HG02588 (cell line): ENCODE measurements at regions not wholly inside any gene's neighbourhood (a gene's known extent, or its start where the extent isn't known, plus 50 kb on each side); places are given as distances from the start of the nearest gene placed in this dataset.
"Not testable (repeated sequence)": the region's sequence is repeated elsewhere in the genome, so short reads cannot be mapped to it uniquely, and the experiment has no call there.

ENCODE experiments used
- ATAC-seq: cut with Tn5 transposase; IDR thresholded peaks from one replicate; pipeline ENCODE4 v1.9.1; 2021; ENCODE audit warnings: mild to moderate bottlenecking, moderate library complexity; ENCODE audit not compliant: unreplicated experiment

DNA sequence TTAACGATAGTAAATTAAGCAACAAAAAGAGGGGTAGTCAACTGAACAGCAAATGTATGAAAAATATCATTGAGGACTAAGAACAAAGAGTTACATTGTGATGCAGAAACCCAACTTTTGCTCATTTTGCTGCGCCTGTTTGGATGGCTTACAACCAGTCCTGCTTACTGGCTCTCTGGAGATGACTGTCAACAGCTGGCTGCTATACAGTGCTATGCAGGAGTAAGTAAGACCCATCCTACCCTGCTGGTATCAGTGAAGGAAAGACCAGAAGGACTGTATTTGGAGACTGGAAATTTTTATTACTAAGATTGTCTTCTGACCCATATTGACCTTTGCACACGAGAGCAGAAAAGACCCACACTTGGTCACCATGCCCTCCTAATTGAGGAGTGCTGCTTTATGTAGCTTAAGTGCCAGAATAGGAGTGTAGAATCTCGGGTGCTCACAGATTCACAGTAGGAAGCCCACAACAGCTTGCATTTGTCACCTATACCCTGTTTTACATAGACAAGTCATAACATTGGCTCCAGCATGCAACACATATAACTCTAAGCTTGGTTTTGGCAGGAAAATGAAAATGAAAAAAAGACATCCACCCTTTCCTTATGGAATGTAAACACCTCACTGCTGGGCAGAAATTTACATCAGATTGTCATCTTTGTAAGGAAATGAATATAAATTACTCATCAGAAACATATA, 1915.0 kb upstream of the CELF4 start:
- no peak for ATAC-seq

DNA sequence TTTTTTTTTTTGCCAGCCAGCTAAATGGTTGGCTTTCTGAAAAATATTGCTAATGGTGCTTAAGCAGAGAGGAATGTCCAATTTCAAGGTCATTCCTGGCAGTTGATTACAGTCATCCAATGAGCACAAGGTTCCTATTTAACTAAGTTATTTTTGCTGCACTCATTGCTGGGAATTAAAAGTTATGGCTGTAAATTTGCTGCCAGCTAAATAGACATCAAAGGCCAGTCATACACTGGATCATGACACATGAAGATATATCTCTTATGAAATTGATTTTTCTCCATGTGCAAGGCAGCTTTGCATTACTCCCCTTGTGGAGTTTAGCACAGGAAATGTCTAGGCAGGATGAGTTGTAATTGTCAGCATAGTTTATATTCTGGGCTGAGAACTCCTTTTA, 1898.4 kb upstream of the CELF4 start:
- no peak for ATAC-seq

DNA sequence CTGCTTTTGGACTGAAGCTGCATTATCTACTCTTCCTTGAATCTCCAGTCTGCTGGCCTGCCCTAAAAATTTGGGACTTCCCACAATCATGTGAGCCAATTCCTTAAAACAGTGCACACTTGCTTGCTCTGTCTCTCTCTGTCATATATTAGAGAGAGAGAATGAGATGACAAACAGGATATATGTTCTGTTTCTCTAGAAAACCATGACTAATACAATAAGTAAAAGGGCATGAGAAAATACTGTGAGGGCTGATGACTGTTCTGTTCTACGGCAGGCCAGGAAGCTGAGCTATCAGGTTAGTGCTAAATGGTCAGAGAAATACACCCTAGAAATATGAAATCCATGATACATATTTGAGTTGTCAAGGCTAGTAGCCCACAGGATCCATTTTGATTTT, 1896.8 kb upstream of the CELF4 start:
- ATAC-seq: no peak

DNA sequence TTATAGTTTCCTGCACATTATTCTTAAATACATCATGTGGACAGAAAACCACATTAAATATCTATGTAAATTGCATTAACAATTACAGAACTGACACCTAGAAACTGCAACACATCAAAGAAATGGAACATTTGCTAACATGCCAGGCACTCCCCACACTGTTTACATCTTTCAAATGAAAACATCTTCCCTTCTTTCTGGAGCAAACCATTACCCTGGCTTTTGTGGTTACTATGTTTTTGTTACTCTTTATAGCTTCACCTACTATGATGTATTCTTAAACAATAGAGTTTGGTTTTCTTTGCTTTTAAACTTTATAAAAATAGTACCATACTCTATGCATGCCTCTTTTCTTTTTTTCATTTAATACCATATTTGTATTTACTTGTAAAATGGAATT, 1894.5 kb upstream of the CELF4 start:
- no peak for ATAC-seq

DNA sequence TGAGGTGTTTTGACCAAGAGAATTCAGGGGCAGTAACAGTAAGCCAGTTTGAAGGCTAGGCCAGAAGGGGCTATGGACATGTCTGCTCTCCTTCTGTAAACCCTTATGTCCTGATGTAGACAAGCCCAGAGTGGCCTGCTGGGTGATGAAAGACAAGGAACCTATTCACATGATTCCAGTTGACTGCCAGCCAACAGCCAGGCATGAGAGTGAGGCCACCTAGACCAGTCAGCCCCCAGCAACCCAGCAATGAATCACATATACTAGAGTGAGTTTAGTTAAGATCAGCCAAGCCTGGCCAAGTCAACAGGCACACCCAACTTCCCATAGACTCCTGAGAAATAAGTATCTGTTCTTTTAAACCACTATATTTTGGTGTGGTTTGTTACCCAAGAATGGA, 1889.7 kb upstream of the CELF4 start:
- no peak for ATAC-seq

DNA sequence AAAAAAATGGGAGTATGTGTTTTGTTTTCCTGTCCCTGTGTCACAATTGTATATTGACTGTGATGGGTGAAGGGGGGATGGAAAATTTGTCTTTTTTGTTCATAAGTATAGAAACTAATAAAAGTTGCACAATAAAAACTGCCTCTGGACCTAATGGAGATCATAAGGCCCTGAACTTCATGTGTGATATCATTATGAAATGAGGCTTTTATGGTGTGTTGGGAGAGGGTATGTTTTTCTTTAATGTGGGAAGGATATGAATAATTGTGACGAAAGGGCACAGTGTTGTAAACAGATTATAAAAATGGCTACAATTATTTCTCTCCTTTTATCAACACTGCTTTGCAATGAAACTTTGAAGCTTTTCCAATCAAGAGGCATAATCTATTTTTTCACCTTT, 1889.3 kb upstream of the CELF4 start:
- ATAC-seq: no peak

DNA sequence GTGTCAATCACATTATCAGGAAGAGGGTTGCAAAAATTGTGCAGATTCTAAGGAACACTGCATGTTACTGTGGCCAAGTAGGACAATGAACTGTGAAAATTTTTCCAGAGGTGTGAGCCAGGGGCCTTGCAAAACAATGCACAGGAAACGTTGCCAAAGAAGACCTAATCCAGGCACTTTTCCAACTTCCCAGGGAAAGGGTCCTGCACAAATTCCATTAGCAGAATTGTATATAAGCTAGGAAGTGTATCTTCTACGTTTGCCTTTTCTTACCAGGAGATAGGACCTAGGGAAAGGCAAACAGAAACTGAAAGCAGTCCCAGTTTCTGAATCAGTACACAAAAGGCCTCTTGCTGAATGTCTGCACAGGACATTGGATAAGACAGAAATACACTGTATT, 1888.3 kb upstream of the CELF4 start:
- ATAC-seq: no peak

DNA sequence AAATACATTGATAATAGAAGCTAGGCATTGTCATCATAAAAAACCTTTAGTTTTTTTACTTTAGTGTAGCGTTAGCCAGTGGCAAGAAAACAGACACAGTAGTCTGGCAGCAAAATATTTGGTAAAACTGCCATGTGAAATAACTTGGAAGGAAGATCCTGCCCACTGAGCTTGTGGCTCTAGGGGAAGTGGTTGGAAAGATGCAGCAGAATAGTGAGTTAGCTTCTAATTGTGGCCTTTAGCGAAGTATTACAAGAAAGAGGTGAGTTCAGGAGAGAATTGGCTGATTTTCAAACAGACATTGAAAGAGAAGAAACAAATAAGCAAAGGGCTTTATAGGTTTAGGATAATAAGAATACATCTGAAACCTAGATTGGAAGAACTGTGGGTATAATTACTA, 1887.8 kb upstream of the CELF4 start:
- no peak for ATAC-seq

DNA sequence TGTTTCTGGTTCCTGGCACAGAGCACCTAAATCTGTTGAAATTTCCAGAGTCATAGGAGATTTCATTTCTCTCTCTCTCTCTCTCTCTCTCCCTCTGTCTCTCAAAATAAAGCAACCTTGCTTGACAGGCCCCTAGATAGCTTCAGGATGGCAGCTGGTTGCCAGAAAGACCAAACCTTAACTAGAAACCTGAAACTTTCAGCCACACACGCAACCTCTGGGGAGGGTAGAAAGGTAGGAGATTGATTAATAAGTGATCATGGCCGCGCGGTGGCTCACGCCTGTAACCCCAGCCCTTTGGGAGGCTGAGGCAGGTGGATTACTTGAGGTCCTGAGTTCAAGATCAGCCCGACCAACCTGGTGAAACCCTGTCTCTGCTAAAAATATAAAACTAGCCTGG, 1885.4 kb upstream of the CELF4 start:
- ATAC-seq: no peak

DNA sequence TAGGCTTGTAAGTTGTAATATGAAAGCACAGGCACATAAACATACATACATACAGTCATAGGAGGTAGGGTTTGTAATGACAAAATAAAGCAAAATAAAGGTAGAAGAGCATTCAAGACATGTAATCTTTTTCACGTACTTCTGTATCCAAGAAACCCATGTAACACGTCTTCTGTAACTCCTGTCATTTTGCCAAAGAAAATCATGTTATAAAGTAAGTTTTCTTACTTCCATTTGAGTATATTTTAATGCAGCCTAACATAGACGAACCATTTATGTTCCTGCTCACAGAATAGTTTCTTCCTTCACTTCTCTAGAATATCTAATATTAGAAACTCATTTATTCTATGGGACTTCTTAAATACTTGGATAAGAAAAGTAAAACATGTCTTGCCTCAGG, 1884.0 kb upstream of the CELF4 start:
- no peak for ATAC-seq

DNA sequence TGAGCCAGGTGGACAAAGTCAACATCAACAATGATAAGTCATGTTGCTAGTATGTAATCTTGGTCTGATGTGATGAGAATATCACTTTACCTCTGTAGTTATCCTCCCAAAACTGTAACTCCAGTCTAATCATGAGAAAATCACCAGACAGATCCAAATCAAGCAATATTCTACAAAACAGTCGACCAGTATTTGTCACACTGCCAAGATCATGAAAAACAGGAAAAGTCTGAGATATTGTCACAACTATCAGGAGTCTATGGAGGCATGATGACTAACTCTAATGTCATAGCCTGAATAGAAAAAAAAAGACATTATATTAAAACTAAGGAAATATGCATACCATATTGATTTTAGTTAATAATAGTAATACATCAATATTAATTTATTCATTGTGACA, 1883.3 kb upstream of the CELF4 start:
- no peak for ATAC-seq

DNA sequence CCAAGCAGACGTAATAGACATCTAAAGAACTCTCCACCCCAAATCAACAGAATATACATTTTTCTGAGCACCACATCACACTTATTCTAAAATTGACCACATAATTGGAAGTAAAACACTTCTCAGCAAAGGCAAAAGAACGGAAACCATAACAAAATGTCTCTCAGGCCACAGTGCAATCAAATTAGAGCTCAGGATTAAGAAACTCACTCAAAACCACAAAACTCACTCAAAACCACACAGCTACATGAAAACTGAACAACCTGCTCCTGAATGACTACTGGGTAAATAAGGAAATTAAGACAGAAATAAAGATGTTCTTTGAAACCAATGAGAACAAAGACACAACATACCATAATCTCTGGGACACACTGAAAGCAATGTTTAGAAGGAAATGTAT, 1879.4 kb upstream of the CELF4 start:
- ATAC-seq: not testable (repeated sequence)

DNA sequence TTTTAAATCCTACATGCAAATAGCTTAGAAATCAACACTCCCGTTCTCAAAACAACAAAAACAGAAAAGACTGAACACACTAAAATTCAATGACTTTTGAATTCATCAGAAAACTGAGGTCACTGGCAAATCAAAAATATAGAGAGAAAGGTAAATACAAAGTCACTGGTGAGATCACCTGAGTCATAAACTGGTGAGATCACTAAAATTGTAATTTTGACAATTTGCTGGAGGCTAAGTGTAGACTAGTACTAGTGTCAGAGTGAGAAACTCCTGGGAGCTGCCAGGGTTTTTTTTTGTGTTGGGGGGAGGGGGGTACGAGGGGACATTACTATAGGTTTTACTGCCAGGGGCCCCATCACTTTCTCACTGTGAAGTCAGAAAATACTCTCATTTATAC, 1876.0 kb upstream of the CELF4 start:
- ATAC-seq: no peak

DNA sequence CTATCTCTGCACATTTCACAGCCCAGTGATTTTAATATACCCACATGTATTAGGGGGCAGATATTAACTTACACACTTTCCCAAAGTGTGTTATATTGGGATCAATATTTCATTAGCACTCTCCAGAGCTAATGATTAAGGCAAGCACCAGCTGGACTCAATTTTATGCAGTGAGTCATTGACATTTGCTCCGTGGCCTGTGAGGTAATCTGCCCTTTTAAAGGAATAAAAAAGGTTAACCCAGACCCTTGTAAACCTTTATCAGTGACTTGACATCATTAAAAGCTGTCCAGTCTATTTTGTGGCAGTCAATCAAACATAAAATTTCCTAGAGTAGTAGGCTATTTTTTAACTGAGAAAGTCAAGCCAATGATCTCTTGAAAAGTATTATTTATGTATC, 1870.4 kb upstream of the CELF4 start:
- ATAC-seq: no peak

DNA sequence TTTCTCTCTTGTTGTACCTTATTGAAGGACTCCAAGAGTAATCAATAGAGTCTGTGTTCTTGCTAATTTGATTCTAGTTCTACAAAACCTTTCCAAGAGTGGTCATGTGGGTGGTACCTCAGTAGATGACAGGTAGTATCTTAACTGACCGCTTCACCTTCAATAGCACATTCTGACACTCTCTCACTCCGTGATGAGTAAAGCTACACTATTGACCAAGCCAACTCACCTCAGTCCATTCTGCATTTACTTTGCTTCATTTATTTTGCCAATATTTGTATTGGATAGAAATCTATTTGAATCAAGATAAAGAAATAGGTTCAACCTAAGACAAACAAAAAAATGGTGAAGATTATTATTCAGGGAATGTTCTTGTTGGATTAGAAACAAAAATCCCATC, 1869.6 kb upstream of the CELF4 start:
- ATAC-seq: no peak

DNA sequence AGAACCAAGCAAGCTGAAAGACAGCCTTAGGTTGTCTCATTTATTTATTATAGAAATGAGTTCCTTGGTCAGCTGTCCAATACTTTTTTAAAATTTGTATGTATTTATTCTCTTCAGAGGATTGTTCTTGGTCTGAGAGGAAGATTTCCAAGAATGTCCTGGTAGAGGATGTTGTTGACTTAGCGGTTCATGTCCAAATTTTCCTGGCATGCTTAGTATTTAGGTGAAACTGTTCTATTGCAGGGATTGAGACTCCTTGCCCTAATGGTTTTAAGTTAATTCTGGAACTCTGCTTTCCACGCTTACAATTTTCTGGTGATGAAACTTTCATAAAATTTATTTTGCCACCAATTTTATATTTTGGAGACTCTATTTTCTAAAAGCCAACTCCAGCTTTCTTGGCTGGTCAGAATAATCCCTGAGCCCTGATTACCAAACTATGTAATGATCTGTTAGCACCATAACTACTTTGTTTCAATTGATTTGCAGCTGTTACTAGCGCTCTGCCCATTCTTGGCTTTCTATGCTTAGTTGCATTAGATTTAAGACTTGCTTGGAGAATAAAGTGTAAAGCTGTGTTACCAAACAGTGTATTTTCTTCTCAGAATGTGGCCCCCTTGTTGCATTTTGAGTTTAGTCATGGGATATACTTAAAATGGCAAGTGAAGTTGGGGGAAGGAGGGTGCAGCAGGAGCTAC, 1868.8 kb upstream of the CELF4 start:
- ATAC-seq: no peak

DNA sequence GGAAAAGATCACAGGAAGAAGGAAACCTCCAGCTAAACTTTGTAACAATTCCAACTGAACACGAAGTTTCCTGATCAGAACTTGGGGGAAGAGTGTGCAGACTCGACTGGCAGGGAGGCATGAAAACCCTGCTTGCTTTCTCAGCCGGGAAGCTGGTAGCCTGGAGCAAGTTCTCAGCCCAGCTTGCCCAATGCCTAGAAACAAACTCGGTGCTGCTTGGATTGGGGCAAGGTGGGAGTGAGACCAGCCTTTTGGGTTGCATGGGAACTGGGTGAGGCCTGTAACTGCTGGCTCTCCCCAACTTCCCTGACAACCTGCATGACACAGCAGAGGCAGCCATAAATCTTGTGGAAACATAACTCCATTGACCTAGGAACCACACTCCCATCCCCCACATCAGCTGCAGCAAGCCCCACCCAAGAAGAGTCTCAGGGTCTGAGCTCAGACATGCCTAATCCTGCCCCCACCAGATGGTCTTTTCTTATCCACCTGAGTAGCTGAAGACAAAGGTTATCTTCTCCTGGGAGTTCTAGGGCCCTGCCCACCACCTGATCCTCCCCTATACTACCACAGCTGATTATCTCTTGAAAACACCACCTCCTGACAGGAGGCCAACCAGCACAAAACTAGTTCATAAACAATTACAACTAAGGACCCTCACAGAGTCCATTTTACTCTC, 1859.7 kb upstream of the CELF4 start:
- ATAC-seq: no peak

DNA sequence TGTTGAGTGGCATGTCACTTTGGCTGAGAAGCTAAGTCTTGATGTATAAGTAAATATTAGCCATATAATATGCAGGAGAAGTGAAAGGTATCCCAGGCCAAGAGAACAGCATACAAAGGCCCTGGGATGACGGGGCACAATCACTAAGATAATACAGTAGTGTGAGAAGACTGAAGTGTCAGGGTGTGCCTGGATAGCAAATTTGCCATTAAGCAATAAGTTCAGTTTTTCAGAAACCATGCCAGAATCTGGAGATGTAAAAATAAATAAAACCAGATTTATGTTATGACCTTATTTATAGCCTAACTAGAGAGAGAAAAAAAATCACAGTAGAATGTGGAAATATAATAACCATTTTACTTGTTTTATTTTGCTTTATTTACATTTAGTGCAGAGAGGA, 1858.7 kb upstream of the CELF4 start:
- no peak for ATAC-seq

DNA sequence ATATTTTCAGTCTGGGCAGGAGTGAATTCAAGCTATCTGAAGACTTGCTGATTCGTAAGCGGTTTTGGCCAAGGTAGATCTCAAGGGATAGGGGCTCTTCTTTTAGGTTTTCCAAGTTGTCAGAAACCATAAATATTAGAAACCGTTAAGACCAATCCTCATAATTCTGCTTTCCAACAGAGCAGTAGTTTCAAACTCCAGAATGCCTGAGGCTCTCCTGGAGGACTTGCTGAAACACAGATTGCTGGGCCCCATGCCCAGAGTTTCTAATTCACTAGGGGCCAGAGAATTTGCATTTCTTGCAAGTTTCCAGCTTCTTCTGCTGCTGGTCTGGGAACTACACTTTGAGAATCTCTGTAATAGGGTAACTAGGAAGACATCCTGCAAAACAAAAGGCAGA, 1855.7 kb upstream of the CELF4 start:
- ATAC-seq: no peak

DNA sequence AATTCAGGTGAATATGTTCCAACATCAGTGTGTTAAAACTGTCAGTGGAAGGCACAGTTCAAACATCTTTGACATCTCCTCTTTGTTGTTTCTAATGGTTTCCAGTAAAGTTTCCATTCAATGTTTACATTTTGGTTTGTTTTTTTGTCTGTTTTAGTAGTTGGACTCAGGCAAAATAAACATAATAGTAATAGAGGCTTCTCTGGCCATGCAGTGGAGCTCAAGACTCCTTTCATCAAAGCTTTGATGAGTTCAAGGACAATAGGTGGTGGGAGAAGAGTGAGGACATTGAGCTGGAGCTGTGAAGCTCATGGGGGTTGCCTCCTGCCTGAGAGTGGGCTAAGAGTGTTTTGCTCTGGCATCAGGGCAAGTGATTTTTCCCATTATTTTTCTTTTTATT, 1853.7 kb upstream of the CELF4 start:
- no peak for ATAC-seq

DNA sequence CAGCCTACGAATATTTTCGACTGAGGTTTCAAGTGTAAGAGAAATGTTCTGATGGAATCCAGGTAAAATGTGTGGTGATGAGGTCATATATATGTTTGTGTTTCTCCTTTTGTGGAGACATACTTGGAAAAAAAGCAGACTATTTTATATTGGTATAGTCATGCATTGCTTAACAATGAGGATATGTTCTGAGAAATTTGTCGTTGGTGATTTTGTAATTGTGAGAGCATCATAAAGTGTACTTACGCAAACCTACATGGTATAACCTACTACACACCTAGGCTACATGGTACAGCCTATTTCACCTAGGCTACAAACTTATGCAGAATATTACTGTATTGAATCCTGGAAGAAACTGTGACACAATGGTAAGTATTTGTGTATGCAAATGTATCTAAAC, 1849.9 kb upstream of the CELF4 start:
- ATAC-seq: no peak

DNA sequence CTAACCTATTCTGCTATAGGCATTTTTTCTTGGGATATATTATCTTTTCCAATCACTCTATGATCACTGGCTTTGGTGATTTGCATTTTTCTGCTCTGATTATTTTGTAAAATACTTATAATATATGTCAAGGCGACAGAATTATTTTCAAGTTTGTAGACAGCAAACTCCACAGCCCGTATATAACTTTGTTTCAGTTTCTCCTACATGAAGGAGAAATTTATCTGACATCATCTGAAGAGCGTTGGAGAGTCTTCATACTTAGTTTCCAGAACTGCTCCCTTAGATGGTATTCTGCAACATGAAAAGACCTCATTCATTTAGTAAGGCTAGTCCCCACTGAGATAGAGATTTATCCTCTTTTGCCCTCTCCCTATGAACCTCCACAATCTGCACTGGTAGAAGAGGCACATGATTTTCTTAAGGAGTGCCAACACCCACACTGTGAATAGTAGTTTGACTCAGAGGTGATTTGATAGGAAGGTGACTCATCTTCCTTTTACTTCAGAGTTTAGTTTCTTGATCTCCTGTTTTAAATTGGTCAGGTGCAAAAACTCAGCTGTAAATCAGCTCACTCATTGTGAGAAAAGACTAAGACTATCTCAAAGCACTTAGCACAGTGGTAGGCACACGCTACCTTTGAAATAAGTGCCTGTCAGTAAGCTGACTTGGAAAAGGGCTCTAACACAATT, 1848.6 kb upstream of the CELF4 start:
- no peak for ATAC-seq
